Upper lobe of left lung (tissue), 6 donors: ENCODE measurements at regions not wholly inside any gene's neighbourhood (a gene's known extent, or its start where the extent isn't known, plus 50 kb on each side); places are given as distances from the start of the nearest gene placed in this dataset.

Experiments
- ATAC-seq, 2 donors: fragments of 200-7000 bp; cut with Tn5 transposase; one replicate each; pipeline ENCODE4 v1.9.1; 2022; ENCODE audit warnings: mild to moderate bottlenecking in 2 of 2, moderate library complexity in 2 of 2; ENCODE audit not compliant: low FRiP score in 2 of 2
- DNase-seq, 2 donors: peaks; one replicate each; pipeline ENCODE4 v3.0.0-alpha.2; 2019 to 2020
- H3K27ac ChIP-seq, 4 donors: fragments of 200-600 bp; sonication (generic); one replicate each; pipeline ENCODE4 v1.5.1; 2016 to 2019
- H3K27me3 ChIP-seq, 4 donors: fragments of 200-600 bp; sonication (generic); one replicate each; pipeline ENCODE4 v1.5.1; 2017 to 2019
- H3K36me3 ChIP-seq, 4 donors: fragments of 200-600 bp; sonication (generic); one replicate each; pipeline ENCODE4 v1.5.1; 2016 to 2019
- H3K4me1 ChIP-seq, 4 donors: fragments of 200-600 bp; sonication (generic); one replicate each; pipeline ENCODE4 v1.5.1; 2018 to 2019
- H3K4me3 ChIP-seq, 4 donors: fragments of 200-600 bp; sonication (generic); one replicate each; pipeline ENCODE4 v1.5.1; 2017 to 2019; ENCODE audit warnings: mild to moderate bottlenecking in 2 of 4, moderate library complexity in 1 of 4
- H3K9me3 ChIP-seq, 4 donors: fragments of 200-600 bp; sonication (generic); one replicate each; pipeline ENCODE4 v1.5.1; 2018 to 2019
- CTCF ChIP-seq, 6 experiments: fragments of 450-650 bp in 4 of 6; fragments of 200-600 bp in 2 of 6; sonication (generic) in 2 of 6; IDR thresholded peaks; one replicate each; pipeline ENCODE4 v1.5.1; 2016 to 2019; ENCODE audit warnings: antibody characterized with exemption in 6 of 6
- EP300 ChIP-seq, 4 donors: sonication (generic); formaldehyde crosslinking; IDR thresholded peaks; one replicate each; pipeline ENCODE4 v1.5.1; 2017; ENCODE audit warnings: antibody characterized with exemption in 4 of 4, control low read depth in 2 of 4
- POLR2A ChIP-seq, 4 donors: fragments of 450-650 bp; IDR thresholded peaks; one replicate each; pipeline ENCODE4 v1.5.1; 2016 to 2017; ENCODE audit warnings: antibody characterized with exemption in 4 of 4, mild to moderate bottlenecking in 2 of 4
- POLR2AphosphoS5 ChIP-seq, 2 donors: sonication (generic); formaldehyde crosslinking; IDR thresholded peaks; one replicate each; pipeline ENCODE4 v1.5.1; 2017; ENCODE audit warnings: antibody characterized with exemption in 2 of 2
- WGBS, 2 donors: methylation state at CpG; one replicate each; pipeline ENCODE4 v1.1.5; 2017 to 2018; 5-methylcytosine and 5-hydroxymethylcytosine counted together
- donor health status: DM: no; HTN: no; CAD: no; lungs with moderate emphysema.
- donor health status: DM: no; HTN: yes; CAD: no; lungs with severe emphysema.

GRCh38 chr3:120544361-120544760 is 51.8 kb upstream of the NDUFB4 start:
- DNase-seq (no peak), ATAC-seq (no peak)
- Histone ChIP-seq H3K4me1 (no peaks in the 10 kb centered on the region), H3K27ac (no peak overlapping the region), H3K4me3 (no peak overlapping the region), H3K9me3 (peaks cover 8 to 23% (median 17%) of the 10 kb centered on the region in 4 donors), H3K36me3 (no peaks in the 10 kb centered on the region), H3K27me3 (no peaks in the 10 kb centered on the region)
- 89 to 100% methylated on average over 2 of the region's 2 CpGs for WGBS, 2 donors
- TF ChIP-seq POLR2A (IDR thresholded peaks at IDR 0.05) (no peak), CTCF (IDR thresholded peaks at IDR 0.05) (no peak), EP300 (IDR thresholded peaks at IDR 0.05) (no peak), POLR2AphosphoS5 (IDR thresholded peaks at IDR 0.05) (no peak)

- no peaks in the 10 kb centered on the region for H3K4me1 ChIP-seq
- no peak for ATAC-seq
- peaks cover 4 to 20% (median 12%) of the 10 kb centered on the region in 4 donors for H3K9me3 ChIP-seq
- TF ChIP-seq CTCF (IDR thresholded peaks at IDR 0.05): no peak
- no peak for TF ChIP-seq EP300 (IDR thresholded peaks at IDR 0.05)
- no peak for TF ChIP-seq POLR2A (IDR thresholded peaks at IDR 0.05)
- TF ChIP-seq POLR2AphosphoS5 (IDR thresholded peaks at IDR 0.05): no peak
- WGBS, 2 donors: 36 to 42% methylated on average over 3 of the region's 3 CpGs
- H3K36me3 ChIP-seq: no peaks in the 10 kb centered on the region
- DNase-seq: no peak
- H3K27ac ChIP-seq: no peak overlapping the region
- H3K4me3 ChIP-seq: no peak overlapping the region
- no peaks in the 10 kb centered on the region for H3K27me3 ChIP-seq
These were observed 59.5 kb upstream of the NDUFB4 start for GRCh38 chr3:120536642-120537041.

DNA sequence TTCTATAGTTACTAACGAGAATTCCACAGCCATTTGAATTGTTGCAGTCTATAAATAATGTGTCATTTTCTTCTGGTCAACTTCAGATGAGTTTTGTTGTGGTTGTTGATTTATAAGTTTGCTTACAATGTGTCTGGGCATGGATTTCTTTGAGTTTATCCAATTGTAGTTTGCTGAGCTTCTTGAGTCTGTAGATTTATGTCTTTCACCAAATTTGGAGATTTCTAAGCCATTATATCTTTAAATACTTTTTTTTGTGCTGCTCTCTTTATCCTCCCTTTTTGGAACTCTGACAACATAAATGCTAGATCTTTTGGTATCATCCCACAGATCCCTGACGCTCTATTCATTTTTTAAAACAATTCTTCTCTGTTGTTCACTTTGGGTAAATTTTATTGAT is 63.2 kb upstream of the NDUFB4 start:
- Histone ChIP-seq H3K4me3 (no peak overlapping the region), H3K27me3 (no peaks in the 10 kb centered on the region), H3K9me3 (no peaks in the 10 kb centered on the region), H3K27ac (no peak overlapping the region), H3K36me3 (no peaks in the 10 kb centered on the region), H3K4me1 (no peaks in the 10 kb centered on the region)
- ATAC-seq: no peak
- TF ChIP-seq POLR2A (IDR thresholded peaks at IDR 0.05) (no peak), POLR2AphosphoS5 (IDR thresholded peaks at IDR 0.05) (no peak), CTCF (IDR thresholded peaks at IDR 0.05) (no peak), EP300 (IDR thresholded peaks at IDR 0.05) (no peak)
- WGBS, 2 donors: 75 to 79% methylated on average over 2 of the region's 2 CpGs
- no peak for DNase-seq

- H3K4me3 ChIP-seq: no peak overlapping the region
These were observed 68.0 kb upstream of the NDUFB4 start for GRCh38 chr3:120528163-120528562.

More at GRCh38 chr3:120528163-120528562, 68.0 kb upstream of the NDUFB4 start:
- no peak overlapping the region for H3K27ac ChIP-seq
- no peaks in the 10 kb centered on the region for H3K27me3 ChIP-seq
- ATAC-seq (no peak), DNase-seq (no peak)
- WGBS, 2 donors: 88 to 92% methylated on average over 6 of the region's 6 CpGs
- no peaks in the 10 kb centered on the region for H3K36me3 ChIP-seq
- no peaks in the 10 kb centered on the region for H3K9me3 ChIP-seq
- H3K4me1 ChIP-seq: no peaks in the 10 kb centered on the region
- TF ChIP-seq POLR2AphosphoS5 (IDR thresholded peaks at IDR 0.05) (no peak), CTCF (IDR thresholded peaks at IDR 0.05) (no peak), POLR2A (IDR thresholded peaks at IDR 0.05) (no peak), EP300 (IDR thresholded peaks at IDR 0.05) (no peak)
